ENCODE measurements at regions not wholly inside any gene's neighbourhood (a gene's known extent, or its start where the extent isn't known, plus 50 kb on each side); places are given as distances from the start of the nearest gene placed in this dataset.

DNA sequence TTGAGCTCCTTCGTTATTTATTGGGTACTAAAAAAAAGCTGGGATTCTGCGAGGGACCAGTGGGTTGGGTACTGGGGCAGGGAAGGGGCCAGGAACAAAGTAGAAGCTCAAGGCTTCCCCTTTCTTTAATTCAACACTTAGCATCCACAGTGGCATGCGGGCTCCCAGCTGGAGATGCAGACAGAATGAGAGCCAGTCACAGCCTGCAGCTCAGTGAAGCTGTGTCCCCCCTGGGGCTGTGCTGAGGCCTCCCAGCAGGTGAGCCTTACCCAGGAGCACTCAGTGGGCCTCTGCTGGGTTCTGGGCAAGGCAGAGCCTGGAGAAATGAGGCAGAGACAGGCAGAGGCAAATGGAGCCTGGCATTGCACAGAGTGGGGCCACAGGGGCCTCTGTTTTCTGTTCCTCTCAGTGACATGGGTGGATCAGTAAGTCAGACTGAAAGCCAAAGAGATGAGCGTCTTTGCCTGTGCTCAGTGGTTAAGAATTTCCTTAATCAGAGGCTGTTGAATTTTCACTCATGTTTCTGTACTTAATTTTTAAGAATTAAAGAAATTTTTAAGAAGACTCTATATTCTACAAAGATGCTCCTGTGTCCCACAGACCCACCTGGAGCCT lies 181.4 kb upstream of the RBPJ start:
- ChIA-PET CTCF (interaction anchor here (0.9 to 1.4 kb wide), 2 partner anchors 9 to 16 kb away, joined by 3 read pairs; no protein-coding TSS in a partner anchor), POLR2A (no interaction called here)
- no peak for DNase-seq (ENCODE audit: low read depth)
- Histone ChIP-seq H3K4me3 (ENCODE audit: low read depth, low read length) (no peak overlapping the region), H3K27me3 (ENCODE audit: control insufficient read depth, insufficient read depth, low read length) (no peaks in the 10 kb centered on the region), H3K36me3 (ENCODE audit: control insufficient read depth, insufficient read depth, low read length) (no peaks in the 10 kb centered on the region)
- no peak for TF ChIP-seq CTCF (IDR thresholded peaks at IDR 0.05; ENCODE audit: insufficient read depth, low read depth, low read length)

- peak; percentile 80 for DNase-seq (ENCODE audit: low read depth)
- H3K27me3 ChIP-seq (ENCODE audit: control insufficient read depth, insufficient read depth, low read length): no peaks in the 10 kb centered on the region
- ChIA-PET CTCF (interaction anchor here (2.0 kb wide), 1 partner anchor 18 kb away, joined by 6 read pairs; no protein-coding TSS in a partner anchor), POLR2A (no interaction called here)
- TF ChIP-seq CTCF (IDR thresholded peaks at IDR 0.05; ENCODE audit: insufficient read depth, low read depth, low read length): no peak
- H3K4me3 ChIP-seq (ENCODE audit: low read depth, low read length): no peak overlapping the region
- no peaks in the 10 kb centered on the region for H3K36me3 ChIP-seq (ENCODE audit: control insufficient read depth, insufficient read depth, low read length)
Measured at GRCh38 chr4:26140150-26140898, 180.5 kb upstream of the RBPJ start.

GRCh38 chr4:26141051-26141721 lies 179.6 kb upstream of the RBPJ start:
- no peak overlapping the region for H3K4me3 ChIP-seq (ENCODE audit: low read depth, low read length)
- CTCF ChIA-PET: interaction anchor here (0.6 to 2.0 kb wide), 5 partner anchors 11 to 629 kb away, joined by 3 to 6 read pairs (median 4); no protein-coding TSS in a partner anchor
- POLR2A ChIA-PET: no interaction called here
- no peaks in the 10 kb centered on the region for H3K27me3 ChIP-seq (ENCODE audit: control insufficient read depth, insufficient read depth, low read length)
- no peak for DNase-seq (ENCODE audit: low read depth)
- H3K36me3 ChIP-seq (ENCODE audit: control insufficient read depth, insufficient read depth, low read length): no peaks in the 10 kb centered on the region
- TF ChIP-seq CTCF (IDR thresholded peaks at IDR 0.05; ENCODE audit: insufficient read depth, low read depth, low read length): no peak

- no peaks in the 10 kb centered on the region for H3K27me3 ChIP-seq (ENCODE audit: control insufficient read depth, insufficient read depth, low read length)
- CTCF ChIA-PET: interaction anchor here (1.3 to 2.0 kb wide), 4 partner anchors 11 to 55 kb away, joined by 3 to 6 read pairs (median 5); no protein-coding TSS in a partner anchor
- H3K4me3 ChIP-seq (ENCODE audit: low read depth, low read length): no peak overlapping the region
- no peak for TF ChIP-seq CTCF (IDR thresholded peaks at IDR 0.05; ENCODE audit: insufficient read depth, low read depth, low read length)
- DNase-seq (ENCODE audit: low read depth): no peak
- POLR2A ChIA-PET: interaction anchor here (0.6 kb wide), 1 partner anchor 1309 kb away, joined by 5 read pairs; no protein-coding TSS in a partner anchor
- no peaks in the 10 kb centered on the region for H3K36me3 ChIP-seq (ENCODE audit: control insufficient read depth, insufficient read depth, low read length)
Measured at GRCh38 chr4:26141911-26142638, 178.7 kb upstream of the RBPJ start.
